ENCODE measurements at regions not wholly inside any gene's neighbourhood (a gene's known extent, or its start where the extent isn't known, plus 50 kb on each side); places are given as distances from the start of the nearest gene placed in this dataset.

DNA sequence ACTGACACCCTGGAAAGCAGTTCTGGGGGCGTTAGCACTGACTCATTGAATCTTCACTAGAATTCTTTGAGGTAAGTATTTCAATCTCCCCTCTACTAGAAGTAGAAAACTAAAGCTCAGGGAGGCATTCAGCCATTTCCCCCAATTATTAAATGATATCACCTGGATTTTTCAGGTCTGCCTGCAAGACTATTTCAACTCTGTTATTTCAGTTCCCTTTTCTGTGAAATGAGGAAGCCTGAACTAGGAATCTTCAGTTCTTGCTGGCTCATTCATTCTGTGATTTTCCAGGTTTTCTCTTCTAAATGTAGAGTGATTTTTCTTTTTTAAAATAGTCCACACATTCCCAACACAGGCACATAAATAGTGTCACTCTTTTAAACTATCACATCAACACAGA, 337.0 kb upstream of the NR5A2 start:
- no peaks in the 10 kb centered on the region for H3K36me3 ChIP-seq
- TF ChIP-seq, protein P1, sequence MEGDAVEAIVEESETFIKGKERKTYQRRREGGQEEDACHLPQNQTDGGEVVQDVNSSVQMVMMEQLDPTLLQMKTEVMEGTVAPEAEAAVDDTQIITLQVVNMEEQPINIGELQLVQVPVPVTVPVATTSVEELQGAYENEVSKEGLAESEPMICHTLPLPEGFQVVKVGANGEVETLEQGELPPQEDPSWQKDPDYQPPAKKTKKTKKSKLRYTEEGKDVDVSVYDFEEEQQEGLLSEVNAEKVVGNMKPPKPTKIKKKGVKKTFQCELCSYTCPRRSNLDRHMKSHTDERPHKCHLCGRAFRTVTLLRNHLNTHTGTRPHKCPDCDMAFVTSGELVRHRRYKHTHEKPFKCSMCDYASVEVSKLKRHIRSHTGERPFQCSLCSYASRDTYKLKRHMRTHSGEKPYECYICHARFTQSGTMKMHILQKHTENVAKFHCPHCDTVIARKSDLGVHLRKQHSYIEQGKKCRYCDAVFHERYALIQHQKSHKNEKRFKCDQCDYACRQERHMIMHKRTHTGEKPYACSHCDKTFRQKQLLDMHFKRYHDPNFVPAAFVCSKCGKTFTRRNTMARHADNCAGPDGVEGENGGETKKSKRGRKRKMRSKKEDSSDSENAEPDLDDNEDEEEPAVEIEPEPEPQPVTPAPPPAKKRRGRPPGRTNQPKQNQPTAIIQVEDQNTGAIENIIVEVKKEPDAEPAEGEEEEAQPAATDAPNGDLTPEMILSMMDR (IDR thresholded peaks at IDR 0.05) = no peak
- TF ChIP-seq POLR2A (IDR thresholded peaks at IDR 0.05) = no peak
- no peak for DNase-seq

DNA sequence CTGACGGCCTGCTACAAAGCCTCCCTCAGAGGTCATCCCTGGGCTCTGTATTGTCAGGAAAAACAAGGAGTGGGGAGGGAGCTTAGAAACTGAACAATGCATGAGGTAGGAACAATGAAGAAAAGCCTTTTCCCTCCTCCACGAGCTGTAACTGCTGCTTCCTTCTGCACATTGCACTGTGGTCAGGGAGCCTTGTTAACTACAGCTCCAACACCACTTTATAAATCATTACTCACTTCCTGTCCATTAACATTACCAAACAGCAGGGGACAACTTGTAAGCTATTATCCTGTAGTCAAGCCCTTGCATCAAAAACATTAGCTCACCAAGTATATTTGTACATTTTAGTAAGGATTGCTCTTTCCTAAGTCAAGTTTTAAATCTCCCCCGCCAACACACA, 336.0 kb upstream of the NR5A2 start:
- no peak overlapping the region for H3K4me3 ChIP-seq
- H3K36me3 ChIP-seq = no peaks in the 10 kb centered on the region
- TF ChIP-seq, protein P1 (IDR thresholded peaks at IDR 0.05) = peak in 1 of 6 experiments; percentile 19
- no peak for TF ChIP-seq POLR2A (IDR thresholded peaks at IDR 0.05)
- H3K4me1 ChIP-seq = no peaks in the 10 kb centered on the region
- no peak for DNase-seq
- no peak overlapping the region for H3K27ac ChIP-seq
- H3K27me3 ChIP-seq = no peaks in the 10 kb centered on the region
- no peaks in the 10 kb centered on the region for H3K9me3 ChIP-seq

More for the DNA sequence above, 337.0 kb upstream of the NR5A2 start:
- Histone ChIP-seq H3K4me1 (no peaks in the 10 kb centered on the region), H3K27ac (no peak overlapping the region), H3K9me3 (no peaks in the 10 kb centered on the region), H3K4me3 (no peak overlapping the region), H3K27me3 (no peaks in the 10 kb centered on the region)

DNA sequence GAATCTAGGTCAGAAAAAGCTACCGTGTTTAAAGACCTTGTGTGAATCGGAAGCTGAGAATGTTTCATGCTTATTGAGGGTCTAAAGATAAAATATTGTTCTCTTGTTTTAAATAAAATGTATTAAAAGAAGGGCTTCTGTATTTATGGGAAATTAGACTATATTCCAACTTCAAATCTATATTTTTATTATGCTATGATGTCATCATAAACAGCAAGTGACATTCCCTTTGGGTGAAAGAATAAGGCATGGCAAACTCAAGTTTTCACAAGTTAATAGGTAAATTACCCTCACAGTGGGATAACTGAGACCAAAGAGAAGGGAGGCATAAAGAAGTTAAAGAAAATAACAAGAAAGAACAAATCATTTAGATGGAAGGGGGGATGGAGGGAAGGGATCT, 333.8 kb upstream of the NR5A2 start:
- DNase-seq = no peak
- H3K4me1 ChIP-seq = no peaks in the 10 kb centered on the region
- no peaks in the 10 kb centered on the region for H3K36me3 ChIP-seq
- no peaks in the 10 kb centered on the region for H3K9me3 ChIP-seq
- H3K27me3 ChIP-seq = no peaks in the 10 kb centered on the region
- no peak overlapping the region for H3K27ac ChIP-seq
- TF ChIP-seq, protein P1 (IDR thresholded peaks at IDR 0.05) = no peak
- no peak for TF ChIP-seq POLR2A (IDR thresholded peaks at IDR 0.05)
- no peak overlapping the region for H3K4me3 ChIP-seq

DNA sequence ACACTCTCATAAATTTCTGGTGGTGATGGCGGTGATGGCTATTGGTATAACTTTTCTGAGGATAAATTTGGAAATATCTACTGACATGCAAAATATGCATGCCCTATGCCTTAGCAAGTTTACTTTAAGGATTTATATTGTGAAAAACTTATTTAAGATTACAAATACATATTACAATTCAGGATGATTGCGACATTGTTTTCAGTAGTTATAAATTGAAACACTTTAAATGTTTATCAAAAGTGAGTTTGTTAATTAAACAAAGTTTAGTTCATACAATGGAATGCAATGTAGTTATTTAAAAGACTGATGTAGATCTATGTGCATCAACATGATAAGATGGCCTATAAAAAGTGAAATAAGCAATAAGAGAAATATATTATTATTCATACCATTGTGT, 331.3 kb upstream of the NR5A2 start:
- no peak overlapping the region for H3K27ac ChIP-seq
- no peaks in the 10 kb centered on the region for H3K36me3 ChIP-seq
- no peak for DNase-seq
- H3K4me3 ChIP-seq = no peak overlapping the region
- TF ChIP-seq, protein P1 (IDR thresholded peaks at IDR 0.05) = no peak
- no peak for TF ChIP-seq POLR2A (IDR thresholded peaks at IDR 0.05)
- H3K9me3 ChIP-seq = no peaks in the 10 kb centered on the region
- no peaks in the 10 kb centered on the region for H3K27me3 ChIP-seq
- no peaks in the 10 kb centered on the region for H3K4me1 ChIP-seq

DNA sequence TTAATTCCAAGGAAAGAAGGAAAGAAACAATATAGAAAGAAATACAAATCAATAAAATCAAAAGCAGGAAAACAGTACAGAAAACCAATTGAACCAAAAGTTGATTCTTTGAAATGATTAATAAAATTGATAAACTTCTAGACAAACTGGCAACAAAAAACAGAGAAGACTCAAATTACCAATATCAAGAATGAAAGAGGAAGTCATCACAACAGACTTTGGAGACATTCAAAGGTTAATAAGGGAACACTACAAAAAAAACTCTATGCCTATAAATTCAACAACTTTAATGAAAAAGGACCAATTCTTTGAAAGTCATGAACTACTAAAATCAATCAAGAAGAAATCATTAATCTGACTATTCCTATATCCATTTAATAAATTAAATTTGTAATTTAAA, 329.3 kb upstream of the NR5A2 start:
- no peaks in the 10 kb centered on the region for H3K36me3 ChIP-seq
- no peaks in the 10 kb centered on the region for H3K9me3 ChIP-seq
- no peak for DNase-seq
- H3K27ac ChIP-seq = no peak overlapping the region
- no peaks in the 10 kb centered on the region for H3K27me3 ChIP-seq
- no peaks in the 10 kb centered on the region for H3K4me1 ChIP-seq
- no peak for TF ChIP-seq POLR2A (IDR thresholded peaks at IDR 0.05)
- TF ChIP-seq, protein P1 (IDR thresholded peaks at IDR 0.05) = no peak
- H3K4me3 ChIP-seq = no peak overlapping the region

DNA sequence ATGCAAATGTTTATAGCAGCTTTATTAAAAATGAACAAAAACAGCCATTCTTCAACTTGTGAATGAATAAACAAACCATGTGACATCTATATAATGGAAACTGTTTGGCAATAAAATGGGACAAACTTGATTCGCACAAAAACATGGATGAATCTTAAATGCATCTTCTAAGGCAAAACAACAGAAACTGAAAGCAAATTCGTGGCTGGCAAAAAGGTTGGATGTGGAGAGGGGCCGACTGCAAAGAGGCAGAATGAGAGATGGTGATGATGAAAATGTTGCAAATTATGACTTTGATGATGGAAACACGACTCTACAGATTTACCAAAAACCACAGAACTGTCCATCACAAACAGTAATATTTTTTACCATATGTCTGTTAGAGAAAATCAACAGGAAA, 327.0 kb upstream of the NR5A2 start:
- no peak for DNase-seq
- Histone ChIP-seq H3K4me3 (no peak overlapping the region), H3K4me1 (no peaks in the 10 kb centered on the region), H3K27ac (no peak overlapping the region), H3K27me3 (no peaks in the 10 kb centered on the region), H3K36me3 (no peaks in the 10 kb centered on the region), H3K9me3 (no peaks in the 10 kb centered on the region)
- no peak for TF ChIP-seq POLR2A (IDR thresholded peaks at IDR 0.05)
- TF ChIP-seq, protein P1 (IDR thresholded peaks at IDR 0.05) = no peak

Measured in Peyer's patch (tissue), 4 donors.